PC-3 (cell line): ENCODE measurements at regions not wholly inside any gene's neighbourhood (a gene's known extent, or its start where the extent isn't known, plus 50 kb on each side); places are given as distances from the start of the nearest gene placed in this dataset.

ENCODE experiments used
- ATAC-seq: fragments of 200-7000 bp; cut with Tn5 transposase; 2 replicates; pipeline ENCODE4 v1.9.1; 2020; ENCODE audit warnings: mild to moderate bottlenecking, moderate library complexity
- BruUV-seq: library from RNA; stranded (reverse); fragments of 400-500 nt; replicated peaks from 2 replicates; lab custom pipeline; 2021; lab: Mats Ljungman, UMichigan
- CTCF ChIA-PET: fragments of 300-600 bp; sonication (Branson Sonifier 250); formaldehyde crosslinking; loops from one replicate; lab custom pipeline; 2022; ENCODE audit warnings: antibody characterized with exemption; lab: Charles Lee
- POLR2A ChIA-PET: fragments of 300-600 bp; sonication (Branson Sonifier 250); formaldehyde crosslinking; loops from one replicate; lab custom pipeline; 2022; ENCODE audit warnings: antibody characterized with exemption; ENCODE audit not compliant: unreplicated experiment; lab: Charles Lee
- DNase-seq: peaks from one replicate; pipeline ENCODE4 v3.0.0-alpha.2; 2015
- H2AFZ ChIP-seq: fragments of 300-600 bp; sonication (generic); 2 replicates; pipeline ENCODE4 v1.6.0; 2016; ENCODE audit warnings: antibody characterized with exemption, low read length
- H3F3A ChIP-seq: fragments of 300-600 bp; sonication (generic); one replicate; pipeline ENCODE4 v1.6.0; 2017; ENCODE audit warnings: antibody characterized with exemption, low read length, control low read depth, mild to moderate bottlenecking; ENCODE audit not compliant: unreplicated experiment
- H3K27ac ChIP-seq: fragments of 300-600 bp; sonication (generic); 2 replicates; pipeline ENCODE4 v1.5.1; 2016; ENCODE audit warnings: mild to moderate bottlenecking, low read length
- H3K27me3 ChIP-seq: fragments of 300-600 bp; sonication (generic); 2 replicates; pipeline ENCODE4 v1.6.1; 2016; ENCODE audit warnings: low read length, mixed read lengths
- H3K36me3 ChIP-seq: fragments of 300-600 bp; sonication (generic); 2 replicates; pipeline ENCODE4 v1.6.1; 2016; ENCODE audit warnings: low read depth, mixed run types, low read length, mixed read lengths
- H3K4me1 ChIP-seq: fragments of 300-600 bp; sonication (generic); 2 replicates; pipeline ENCODE4 v1.5.1; 2016; ENCODE audit warnings: low read length; ENCODE audit not compliant: insufficient read depth
- H3K4me2 ChIP-seq: fragments of 300-600 bp; sonication (generic); 2 replicates; pipeline ENCODE4 v1.6.0; 2016; ENCODE audit warnings: low read length
- H3K4me3 ChIP-seq: fragments of 300-600 bp; sonication (generic); 2 replicates; pipeline ENCODE4 v1.5.1; 2016; ENCODE audit warnings: mild to moderate bottlenecking, low read length, mixed read lengths
- H3K79me2 ChIP-seq: fragments of 300-600 bp; sonication (generic); 2 replicates; pipeline ENCODE4 v1.6.1; 2017; ENCODE audit warnings: low read length, mixed read lengths
- H3K9ac ChIP-seq: fragments of 300-600 bp; sonication (generic); 2 replicates; pipeline ENCODE4 v1.6.0; 2016; ENCODE audit warnings: mild to moderate bottlenecking, low read length
- H3K9me2 ChIP-seq: fragments of 300-600 bp; sonication (generic); replicated peaks from 2 replicates; pipeline ENCODE4 v1.6.1; 2016; ENCODE audit warnings: mixed run types, low read length, mixed read lengths
- H3K9me3 ChIP-seq: fragments of 300-600 bp; sonication (generic); 2 replicates; pipeline ENCODE4 v1.6.1; 2016; ENCODE audit warnings: low read length, mixed read lengths
- H4K20me1 ChIP-seq: fragments of 300-600 bp; sonication (generic); 2 replicates; pipeline ENCODE4 v1.6.1; 2016; ENCODE audit warnings: low read length, mixed read lengths
- EZH2 ChIP-seq: fragments of 300-600 bp; sonication (generic); IDR thresholded peaks from one replicate; pipeline ENCODE4 v1.6.1; 2017; ENCODE audit warnings: antibody characterized with exemption, mild to moderate bottlenecking, low read length; ENCODE audit not compliant: unreplicated experiment
- EZH2phosphoT487 ChIP-seq: fragments of 300-600 bp; sonication (generic); IDR thresholded peaks from 2 replicates; pipeline ENCODE4 v1.6.1; 2018; ENCODE audit warnings: mild to moderate bottlenecking, antibody characterized with exemption, low read length, borderline replicate concordance
- intact Hi-C: fragments of 100-400 bp; cut with micrococcal nuclease; formaldehyde crosslinking; loops from 2 replicates; pipeline ENCODE4 v1.9.0; 2023
- TF ChIP-seq, protein P1 (sequence below): fragments of 300-600 bp; sonication (generic); conservative IDR thresholded peaks from 2 replicates; pipeline ENCODE4 v1.5.1; 2017; ENCODE audit warnings: antibody characterized with exemption, low read depth, mild to moderate bottlenecking, low read length

DNA sequence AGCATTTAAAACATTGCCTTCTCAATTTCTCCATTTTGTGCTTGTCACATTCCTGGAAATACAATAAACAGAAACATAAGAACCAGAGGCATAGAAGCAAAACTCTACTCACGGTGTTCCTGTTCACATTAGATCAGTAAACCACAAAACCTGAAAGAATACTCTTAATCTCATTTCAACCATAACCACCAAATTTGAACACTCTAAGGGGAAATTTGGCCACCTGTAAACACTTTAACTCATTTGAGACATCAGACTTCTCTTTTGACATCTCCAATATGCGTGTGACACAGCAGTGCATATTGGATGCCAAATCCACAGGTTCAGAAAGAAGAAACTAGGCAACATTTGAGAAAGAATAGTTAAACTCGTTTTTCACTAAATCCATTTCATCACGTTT is 153.8 kb upstream of the IRAK1BP1 start:
- intact Hi-C loops, result no loop called here
- no TSS peak for BruUV-seq
- Histone ChIP-seq H3K4me1 (no peaks in the 10 kb centered on the region), H3K79me2 (no peaks in the 10 kb centered on the region), H3K27ac (no peak overlapping the region), H3K4me2 (no peak overlapping the region), H4K20me1 (no peaks in the 10 kb centered on the region), H3K27me3 (no peaks in the 10 kb centered on the region), H3K36me3 (no peaks in the 10 kb centered on the region), H3F3A (no peaks in the 10 kb centered on the region), H3K9me2 (no peaks in the 10 kb centered on the region), H3K9ac (no peak overlapping the region), H3K9me3 (no peaks in the 10 kb centered on the region), H2AFZ (no peak overlapping the region), H3K4me3 (no peak overlapping the region)
- ChIA-PET POLR2A (no interaction called here), CTCF (no interaction called here)
- ATAC-seq (no peak), DNase-seq (no peak)
- TF ChIP-seq, protein P1, sequence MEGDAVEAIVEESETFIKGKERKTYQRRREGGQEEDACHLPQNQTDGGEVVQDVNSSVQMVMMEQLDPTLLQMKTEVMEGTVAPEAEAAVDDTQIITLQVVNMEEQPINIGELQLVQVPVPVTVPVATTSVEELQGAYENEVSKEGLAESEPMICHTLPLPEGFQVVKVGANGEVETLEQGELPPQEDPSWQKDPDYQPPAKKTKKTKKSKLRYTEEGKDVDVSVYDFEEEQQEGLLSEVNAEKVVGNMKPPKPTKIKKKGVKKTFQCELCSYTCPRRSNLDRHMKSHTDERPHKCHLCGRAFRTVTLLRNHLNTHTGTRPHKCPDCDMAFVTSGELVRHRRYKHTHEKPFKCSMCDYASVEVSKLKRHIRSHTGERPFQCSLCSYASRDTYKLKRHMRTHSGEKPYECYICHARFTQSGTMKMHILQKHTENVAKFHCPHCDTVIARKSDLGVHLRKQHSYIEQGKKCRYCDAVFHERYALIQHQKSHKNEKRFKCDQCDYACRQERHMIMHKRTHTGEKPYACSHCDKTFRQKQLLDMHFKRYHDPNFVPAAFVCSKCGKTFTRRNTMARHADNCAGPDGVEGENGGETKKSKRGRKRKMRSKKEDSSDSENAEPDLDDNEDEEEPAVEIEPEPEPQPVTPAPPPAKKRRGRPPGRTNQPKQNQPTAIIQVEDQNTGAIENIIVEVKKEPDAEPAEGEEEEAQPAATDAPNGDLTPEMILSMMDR, result no peak
- TF ChIP-seq EZH2phosphoT487 (no peak), EZH2 (no peak)

GRCh38 chr6:78744144-78744543 is 123.2 kb upstream of the IRAK1BP1 start:
- no peaks in the 10 kb centered on the region for H3K79me2 ChIP-seq
- CTCF ChIA-PET, result no interaction called here
- no peak for TF ChIP-seq EZH2
- TF ChIP-seq, protein P1, result no peak
- no peak for TF ChIP-seq EZH2phosphoT487
- H3K9me2 ChIP-seq, result no peaks in the 10 kb centered on the region
- no peak overlapping the region for H3K27ac ChIP-seq
- no peak overlapping the region for H3K4me2 ChIP-seq
- no peaks in the 10 kb centered on the region for H3F3A ChIP-seq
- H2AFZ ChIP-seq, result no peak overlapping the region
- H3K9ac ChIP-seq, result no peak overlapping the region
- intact Hi-C loops, result no loop called here
- POLR2A ChIA-PET, result no interaction called here
- no peak for DNase-seq
- H4K20me1 ChIP-seq, result no peaks in the 10 kb centered on the region
- no peaks in the 10 kb centered on the region for H3K27me3 ChIP-seq
- H3K36me3 ChIP-seq, result no peaks in the 10 kb centered on the region
- H3K9me3 ChIP-seq, result no peaks in the 10 kb centered on the region
- no peaks in the 10 kb centered on the region for H3K4me1 ChIP-seq
- ATAC-seq, result no peak
- no TSS peak for BruUV-seq
- no peak overlapping the region for H3K4me3 ChIP-seq

DNA sequence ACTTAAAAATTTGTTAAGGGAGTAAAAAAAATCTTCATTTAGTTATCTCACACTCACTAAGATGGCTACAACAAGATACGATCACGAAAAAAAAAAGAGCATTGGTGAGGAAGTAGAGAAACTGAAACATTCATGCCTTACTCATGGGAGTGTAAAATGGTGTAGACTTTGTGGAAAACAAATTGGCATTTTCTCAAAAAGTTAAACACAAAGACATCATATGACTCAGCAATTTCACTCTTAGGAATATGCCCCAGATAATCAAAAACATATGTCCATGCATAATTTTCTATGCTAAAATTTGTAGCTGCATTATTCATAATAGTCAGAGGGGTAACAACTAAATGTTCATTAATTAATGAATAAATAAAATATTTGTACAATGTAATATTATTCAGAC is 120.9 kb upstream of the IRAK1BP1 start:
- H3K9me2 ChIP-seq, result no peaks in the 10 kb centered on the region
- no peak overlapping the region for H3K4me2 ChIP-seq
- no peak overlapping the region for H3K4me3 ChIP-seq
- DNase-seq, result no peak
- no peaks in the 10 kb centered on the region for H3K79me2 ChIP-seq
- H3K9me3 ChIP-seq, result no peaks in the 10 kb centered on the region
- ChIA-PET CTCF (no interaction called here), POLR2A (no interaction called here)
- no peaks in the 10 kb centered on the region for H4K20me1 ChIP-seq
- no peaks in the 10 kb centered on the region for H3K36me3 ChIP-seq
- no peaks in the 10 kb centered on the region for H3K4me1 ChIP-seq
- no peak overlapping the region for H2AFZ ChIP-seq
- H3K27ac ChIP-seq, result no peak overlapping the region
- no peak for ATAC-seq
- intact Hi-C loops, result no loop called here
- TF ChIP-seq, protein P1, result no peak
- TF ChIP-seq EZH2 (no peak), EZH2phosphoT487 (no peak)
- H3F3A ChIP-seq, result no peaks in the 10 kb centered on the region
- BruUV-seq, result no TSS peak
- H3K9ac ChIP-seq, result no peak overlapping the region
- no peaks in the 10 kb centered on the region for H3K27me3 ChIP-seq
